ENCODE measurements at regions not wholly inside any gene's neighbourhood (a gene's known extent, or its start where the extent isn't known, plus 50 kb on each side); places are given as distances from the start of the nearest gene placed in this dataset.
A peak's percentile ranks its signal among the peaks of the same experiment; 100 is the strongest.

- ATAC-seq, result no peak
- no peak for DNase-seq (ENCODE audit: low spot score)
These were observed 992.4 kb downstream of the NSUN3 start for GRCh38 chr3:95055288-95055687.

DNA sequence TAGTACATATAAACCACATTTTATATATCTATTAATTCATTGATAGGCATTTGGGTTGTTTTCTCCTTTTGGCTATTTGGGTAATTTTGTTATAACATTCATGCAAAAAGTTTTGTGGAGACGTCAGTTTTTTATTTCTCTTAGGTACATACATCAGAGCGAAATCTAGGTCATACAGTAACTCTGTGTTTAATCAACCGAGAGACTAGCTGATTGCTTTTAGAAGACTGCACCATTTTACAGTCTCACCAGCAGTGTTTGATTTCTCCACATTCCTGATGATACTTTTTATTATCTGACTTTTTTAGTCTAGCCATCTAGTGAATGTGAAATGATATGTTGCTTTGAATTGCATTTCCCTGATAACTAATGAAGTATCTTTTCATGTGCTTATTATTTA is 1019.3 kb downstream of the NSUN3 start:
- no peak for ATAC-seq
- DNase-seq (ENCODE audit: low spot score), result no peak

DNA sequence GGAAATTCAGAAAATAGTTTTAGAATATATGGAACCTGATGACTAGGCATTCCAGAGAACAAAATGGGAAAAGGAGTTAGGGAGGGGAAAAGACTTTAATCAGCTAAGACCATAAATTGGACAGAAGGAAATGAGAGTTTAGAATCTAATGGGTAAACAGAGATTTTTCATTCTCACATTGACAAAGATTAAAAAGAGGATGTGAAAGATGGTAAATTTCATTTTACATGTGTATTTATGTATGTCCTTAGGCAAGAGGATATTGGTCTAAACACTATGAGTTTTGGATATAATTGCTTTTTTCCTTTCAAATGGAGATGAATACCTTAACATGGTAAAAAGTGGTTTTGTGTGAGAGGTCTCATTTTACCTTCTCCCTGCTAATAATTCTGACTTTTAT is 1021.9 kb downstream of the NSUN3 start:
- ATAC-seq, result no peak
- DNase-seq (ENCODE audit: low spot score), result no peak

DNA sequence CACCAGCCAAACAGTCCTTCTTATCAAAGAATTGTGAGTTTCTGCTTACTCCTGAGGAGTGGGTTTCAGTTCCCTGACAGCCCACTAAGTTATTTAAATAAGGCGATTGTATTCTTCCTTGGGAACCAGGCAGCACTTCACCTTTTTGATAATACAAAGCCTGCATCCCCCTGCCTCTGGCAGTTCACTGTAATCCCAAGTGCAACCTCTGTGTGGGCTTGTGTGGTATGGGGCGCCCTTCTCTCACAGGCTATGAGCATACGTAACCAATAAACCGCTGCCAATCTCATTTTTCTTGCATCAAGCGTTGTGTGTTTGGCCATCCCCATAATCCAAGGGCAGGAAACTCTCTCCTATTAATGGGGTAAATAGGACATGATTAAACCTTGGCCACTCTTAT is 1025.6 kb downstream of the NSUN3 start:
- no peak for ATAC-seq

GRCh38 chr3:95097493-95097892 is 1034.6 kb downstream of the NSUN3 start:
- ATAC-seq (no peak), DNase-seq (ENCODE audit: low spot score) (no peak)

More for the DNA sequence above, 1025.6 kb downstream of the NSUN3 start:
- DNase-seq (ENCODE audit: low spot score), result no peak

GRCh38 chr3:95120921-95121320 is 1058.1 kb downstream of the NSUN3 start:
- no peak for ATAC-seq
- no peak for DNase-seq (ENCODE audit: low spot score)

DNA sequence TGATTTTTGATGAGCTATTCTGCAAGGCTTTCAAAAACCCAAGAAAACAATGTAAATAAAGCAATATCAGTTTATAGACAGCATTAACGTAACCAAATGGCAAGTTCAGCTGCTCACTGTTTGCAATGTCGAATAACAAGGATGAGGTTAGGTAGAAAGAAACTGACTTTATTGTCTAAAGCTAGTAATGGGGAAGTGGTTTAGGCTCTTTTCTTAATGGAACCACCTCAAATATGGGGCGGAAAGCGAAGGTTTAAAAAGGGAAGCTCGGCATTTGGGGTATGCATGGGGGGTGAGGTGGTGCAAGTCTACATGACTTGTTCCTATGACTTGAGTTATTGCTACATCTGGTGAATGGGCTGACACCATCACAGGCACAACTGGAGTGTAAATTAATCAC is 1060.2 kb downstream of the NSUN3 start:
- DNase-seq (ENCODE audit: low spot score) (no peak), ATAC-seq (no peak)

GRCh38 chr3:95134693-95135413 is 1072.0 kb downstream of the NSUN3 start:
- no peak for DNase-seq (ENCODE audit: low spot score)
- ATAC-seq, result no peak

DNA sequence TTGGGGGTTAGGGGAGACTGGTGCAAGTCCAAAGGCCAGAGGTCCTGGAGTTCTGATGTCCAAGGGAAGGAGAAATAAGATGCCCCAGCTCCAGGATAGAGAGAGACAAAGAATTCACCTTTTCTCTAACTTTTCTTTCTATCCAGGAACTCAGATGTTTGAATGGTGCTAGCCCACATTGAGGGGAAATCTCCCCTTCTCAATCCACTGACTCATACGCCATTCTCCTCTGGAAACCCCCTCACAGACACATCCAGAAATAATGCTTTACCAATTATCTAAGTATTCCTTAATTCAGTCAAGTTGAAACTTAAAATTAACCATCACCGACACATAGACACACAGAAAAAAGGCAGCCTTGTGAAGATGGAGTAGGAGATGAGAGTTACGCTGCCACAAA is 1085.2 kb downstream of the NSUN3 start:
- ATAC-seq (no peak), DNase-seq (ENCODE audit: low spot score) (no peak)

DNA sequence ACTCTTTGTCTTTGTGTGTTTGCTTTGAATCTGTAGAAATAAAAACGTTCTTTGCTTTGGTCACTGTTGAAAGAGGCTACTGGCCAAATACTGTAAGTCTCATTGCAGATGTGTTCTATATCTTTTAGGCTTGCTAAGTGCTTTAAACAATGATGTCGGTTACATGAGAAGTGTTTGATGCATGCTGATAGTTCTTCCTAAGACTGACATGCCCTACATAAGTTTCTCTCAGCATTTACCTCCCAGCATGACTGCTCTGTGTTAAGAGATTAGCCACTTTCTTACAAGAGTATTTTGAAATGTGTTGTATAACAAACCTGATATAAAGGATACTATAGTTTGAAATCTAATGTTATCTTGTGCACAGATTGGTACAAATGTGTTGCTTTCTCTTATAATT is 1088.7 kb downstream of the NSUN3 start:
- DNase-seq (ENCODE audit: low spot score) (no peak), ATAC-seq (no peak)

GRCh38 chr3:95154766-95155165 is 1091.9 kb downstream of the NSUN3 start:
- no peak for DNase-seq (ENCODE audit: low spot score)
- ATAC-seq, result no peak

GRCh38 chr3:95162794-95163193 is 1099.9 kb downstream of the NSUN3 start:
- DNase-seq (ENCODE audit: low spot score) (no peak), ATAC-seq (no peak)

GRCh38 chr3:95167748-95168147 is 1104.9 kb downstream of the NSUN3 start:
- DNase-seq (ENCODE audit: low spot score) (no peak), ATAC-seq (no peak)

DNA sequence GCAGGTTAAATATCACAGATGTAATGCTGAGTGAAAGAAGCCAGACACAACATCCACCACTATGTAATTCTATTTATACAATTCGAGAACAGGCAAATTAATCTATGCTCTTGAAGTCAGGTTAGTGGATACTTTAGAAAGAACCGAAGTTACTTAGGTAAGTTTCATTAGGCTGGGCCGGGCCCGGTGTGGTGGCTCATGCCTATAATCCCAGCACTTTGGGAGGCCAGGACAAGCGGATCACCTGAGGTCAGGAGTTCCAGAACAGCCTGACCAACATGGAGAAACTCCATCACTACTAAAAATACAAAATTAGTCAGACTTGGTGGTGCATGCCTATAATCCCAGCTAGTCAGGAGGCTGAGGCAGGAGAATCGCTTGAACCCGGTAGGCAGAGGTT is 1105.7 kb downstream of the NSUN3 start:
- ATAC-seq, result no peak
- DNase-seq (ENCODE audit: low spot score), result no peak

GRCh38 chr3:95172164-95172943 is 1109.5 kb downstream of the NSUN3 start:
- ATAC-seq, result peak; percentile 29

GRCh38 chr3:95177096-95177495 is 1114.2 kb downstream of the NSUN3 start:
- DNase-seq (ENCODE audit: low spot score) (no peak), ATAC-seq (no peak)

More at GRCh38 chr3:95172164-95172943, 1109.5 kb downstream of the NSUN3 start:
- DNase-seq (ENCODE audit: low spot score), result no peak

GRCh38 chr3:95184038-95184437 is 1121.2 kb downstream of the NSUN3 start:
- no peak for ATAC-seq

GRCh38 chr3:95189348-95189747 is 1126.5 kb downstream of the NSUN3 start:
- ATAC-seq, result no peak
- no peak for DNase-seq (ENCODE audit: low spot score)

More at GRCh38 chr3:95184038-95184437, 1121.2 kb downstream of the NSUN3 start:
- no peak for DNase-seq (ENCODE audit: low spot score)

DNA sequence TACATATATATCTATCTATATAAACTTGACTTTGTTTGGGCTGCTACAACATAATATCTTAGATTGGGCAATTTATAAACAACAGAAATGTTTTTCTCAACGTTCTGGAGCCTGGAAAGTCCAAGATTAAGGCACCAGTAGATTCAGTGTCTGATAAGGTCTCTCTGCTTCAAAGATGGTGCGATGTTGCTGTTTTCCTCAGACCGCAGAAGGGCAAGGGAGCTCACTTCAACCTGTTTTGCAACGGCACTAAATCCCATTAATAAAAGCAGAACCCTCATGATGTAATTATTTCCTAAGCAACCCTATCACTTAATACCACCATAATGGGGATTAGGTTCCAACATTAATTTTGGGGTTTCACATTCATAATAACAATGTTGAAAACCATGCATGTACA is 1134.8 kb downstream of the NSUN3 start:
- no peak for ATAC-seq
- DNase-seq (ENCODE audit: low spot score), result no peak

DNA sequence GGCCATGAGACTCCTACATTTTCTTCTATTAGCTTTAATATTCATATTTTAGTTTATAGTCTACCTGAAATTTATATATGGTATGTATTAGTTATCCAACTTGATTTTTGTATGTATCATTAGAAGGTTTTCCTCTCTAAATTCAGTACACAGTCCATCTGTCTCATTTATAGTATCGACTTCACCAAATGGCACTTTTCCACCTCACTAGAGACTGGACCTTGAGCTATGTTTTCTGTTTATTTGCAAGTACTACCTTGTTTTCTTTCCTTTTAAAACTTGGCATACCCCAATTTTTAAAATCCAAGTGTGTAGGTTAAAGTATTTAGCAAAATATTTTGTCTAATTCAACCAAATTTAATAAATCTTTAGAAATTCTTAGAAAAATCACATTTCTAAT is 1137.5 kb downstream of the NSUN3 start:
- DNase-seq (ENCODE audit: low spot score), result no peak
- ATAC-seq, result peak; percentile 67

DNA sequence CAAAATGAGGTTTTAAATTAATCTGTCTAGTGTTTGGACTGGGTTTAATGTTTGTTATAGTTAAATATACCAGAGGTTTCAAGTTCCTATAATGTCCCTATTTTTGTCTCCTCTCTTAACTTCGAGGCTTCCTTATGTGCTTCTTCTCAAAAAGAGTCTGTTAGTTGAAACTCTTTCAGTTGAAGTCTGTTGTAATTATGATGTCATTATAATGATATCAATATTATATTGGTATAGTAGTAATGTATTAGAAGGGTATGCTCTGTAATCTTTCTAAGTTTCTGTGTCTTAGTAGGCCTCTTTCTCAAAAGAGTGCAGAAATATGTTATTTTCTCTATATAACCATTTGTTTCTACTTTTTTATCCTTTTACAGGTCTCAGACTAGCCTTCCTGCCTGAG is 1148.0 kb downstream of the NSUN3 start:
- DNase-seq (ENCODE audit: low spot score) (no peak), ATAC-seq (no peak)

DNA sequence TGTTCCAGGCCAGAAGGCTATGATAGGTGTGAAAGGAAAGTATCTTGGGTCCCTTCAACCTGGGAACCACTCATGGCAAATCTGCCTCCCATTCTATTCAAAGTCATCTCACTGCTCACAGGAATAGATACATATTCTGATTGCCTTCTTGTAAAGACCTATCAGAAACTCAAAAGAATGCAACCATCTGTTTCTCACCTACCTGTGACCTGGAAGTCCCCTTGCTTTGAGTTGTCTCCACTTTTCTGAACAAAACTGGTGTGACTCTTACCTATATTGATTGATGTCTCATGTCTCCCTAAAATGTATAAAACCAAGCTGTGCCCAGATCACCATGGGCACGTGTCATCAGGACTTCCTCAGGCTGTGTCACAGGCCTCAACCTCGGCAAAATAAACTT is 1149.3 kb downstream of the NSUN3 start:
- ATAC-seq, result no peak
- DNase-seq (ENCODE audit: low spot score), result no peak

Data from left lobe of liver (tissue), 2 donors.